ENCODE measurements at regions not wholly inside any gene's neighbourhood (a gene's known extent, or its start where the extent isn't known, plus 50 kb on each side); places are given as distances from the start of the nearest gene placed in this dataset.
"Not testable (repeated sequence)": the region's sequence is repeated elsewhere in the genome, so short reads cannot be mapped to it uniquely, and the experiment has no call there.

DNA sequence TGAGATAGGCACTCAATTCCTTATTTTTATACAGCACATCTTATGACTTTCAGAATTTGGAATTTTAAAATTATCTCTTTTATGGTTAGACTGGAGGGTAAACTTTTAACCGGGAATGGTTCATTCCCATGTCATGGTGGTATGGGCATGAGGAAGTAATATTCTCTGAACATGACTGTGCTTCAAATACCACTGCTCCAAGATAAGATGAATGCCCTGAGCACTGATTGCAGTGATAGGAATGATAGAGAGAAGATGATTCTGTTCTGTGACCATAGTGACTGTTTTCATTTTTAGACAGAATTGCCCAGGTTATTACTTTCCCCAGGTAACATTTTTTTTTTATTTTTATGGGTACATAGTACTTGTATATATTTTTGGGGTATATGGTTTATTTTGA, 187.4 kb downstream of the ATOH1 start:
- no peak for DNase-seq

DNA sequence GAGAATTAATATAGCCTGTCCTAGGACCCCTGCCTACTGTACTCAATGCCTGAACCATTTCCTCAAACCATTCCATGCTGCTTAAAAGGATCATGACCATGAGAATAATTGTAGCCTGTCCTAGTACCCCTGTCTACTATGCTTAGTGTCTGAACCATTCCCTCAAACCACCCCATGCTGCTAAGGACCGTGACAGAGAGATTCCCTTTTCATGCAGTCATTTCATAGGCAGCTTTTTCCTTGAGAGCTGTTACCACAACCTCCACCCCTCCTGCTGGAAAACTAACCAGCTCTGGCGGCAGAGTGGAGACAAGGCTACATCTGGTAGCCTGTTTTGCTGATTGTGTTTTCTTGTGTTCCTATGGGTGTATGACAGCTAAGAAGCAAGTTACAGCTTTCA, 174.9 kb upstream of the SMARCAD1 start:
- DNase-seq, result no peak

DNA sequence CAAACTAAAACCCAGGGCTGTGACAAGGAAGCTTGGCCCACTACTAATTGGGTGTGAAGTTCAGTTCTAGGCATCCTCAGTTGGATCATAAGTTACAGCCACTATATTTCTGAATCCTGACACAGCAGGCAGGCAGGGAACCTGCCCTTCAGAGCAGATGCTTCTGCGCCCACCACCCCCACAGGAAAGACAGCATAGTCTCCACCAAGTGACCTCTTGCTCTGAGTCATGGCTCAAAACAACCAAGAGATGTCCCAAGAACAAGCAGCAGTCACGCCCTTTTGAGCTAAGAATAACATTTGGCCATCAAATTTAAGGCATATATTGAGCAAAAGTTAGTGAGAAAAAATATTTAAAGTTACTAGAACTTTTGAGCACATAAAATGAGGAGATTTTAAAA, 170.7 kb upstream of the SMARCAD1 start:
- DNase-seq, result no peak

DNA sequence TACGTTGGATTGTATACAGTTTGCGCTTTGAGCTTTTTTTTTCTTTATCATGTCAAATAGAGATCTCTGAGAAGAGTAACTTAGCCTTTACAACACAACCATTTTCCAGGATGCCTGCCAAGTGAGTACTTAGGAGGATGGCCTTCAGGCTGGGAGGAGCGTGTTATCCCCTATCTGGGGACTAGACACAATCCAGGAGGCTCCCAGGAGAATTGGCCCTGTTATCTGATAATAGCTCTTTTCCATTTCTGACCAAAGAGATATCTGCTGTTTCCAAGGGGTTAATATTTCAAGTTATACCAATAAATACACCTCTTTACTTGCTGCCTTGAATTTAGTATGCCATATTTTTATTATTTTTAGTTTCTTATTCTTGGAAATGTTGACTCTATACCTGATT, 169.5 kb upstream of the SMARCAD1 start:
- no peak for DNase-seq

DNA sequence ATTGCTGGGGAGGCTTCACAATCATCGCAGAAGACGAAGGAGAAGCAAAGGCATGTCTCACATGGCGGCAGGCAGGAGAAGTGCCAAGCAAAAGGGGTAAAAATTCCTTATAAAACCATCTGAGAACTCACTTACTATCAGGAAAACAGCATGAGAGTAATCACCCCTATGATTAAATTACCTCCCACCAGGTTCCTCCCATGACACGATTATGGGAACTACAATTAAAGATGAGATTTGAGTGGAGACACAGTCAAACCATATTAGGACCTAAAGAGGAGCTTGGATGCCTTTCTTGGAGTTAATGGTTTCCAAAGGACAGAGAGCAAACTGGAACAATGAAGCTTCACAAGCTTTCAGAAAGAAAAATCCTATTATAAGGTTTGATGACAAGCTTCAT, 168.4 kb upstream of the SMARCAD1 start:
- no peak for DNase-seq

DNA sequence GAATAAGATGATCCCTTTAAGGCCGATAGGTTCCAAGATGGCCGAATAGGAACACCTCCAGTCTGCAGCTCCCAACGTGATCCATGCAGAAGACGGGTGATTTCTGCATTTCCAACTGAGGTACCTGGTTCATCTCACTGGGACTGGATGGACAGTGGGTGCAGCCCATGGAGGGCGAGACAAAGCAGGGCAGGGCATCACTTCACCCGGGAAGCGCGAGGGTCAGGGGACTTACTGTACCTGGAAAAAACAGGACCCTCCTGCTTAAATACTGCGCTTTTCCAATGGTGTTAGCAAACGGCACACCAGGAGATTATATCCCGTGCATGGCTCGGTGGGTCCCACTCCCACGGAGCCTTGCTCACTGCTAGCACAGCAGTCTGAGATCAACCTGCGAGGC, 163.2 kb upstream of the SMARCAD1 start:
- DNase-seq, result not testable (repeated sequence)

DNA sequence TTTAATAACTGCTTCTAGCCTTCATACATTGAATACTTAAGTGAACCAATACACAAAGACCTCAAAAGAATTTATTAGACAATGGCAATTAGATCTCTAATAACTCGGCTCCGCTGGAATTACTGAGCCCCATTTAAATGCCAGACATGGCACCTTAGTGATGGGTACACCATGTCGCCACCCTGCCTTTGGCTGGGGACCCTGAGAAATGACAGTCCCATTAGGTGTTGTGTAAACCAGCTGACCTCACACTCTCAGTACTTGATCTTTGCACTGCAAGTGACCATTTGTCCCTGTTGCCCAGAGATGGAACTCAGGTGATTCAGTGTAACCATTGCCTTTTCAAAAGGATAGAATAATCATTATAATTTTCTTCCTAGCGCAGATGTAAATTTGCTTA, 144.6 kb upstream of the SMARCAD1 start:
- no peak for DNase-seq

DNA sequence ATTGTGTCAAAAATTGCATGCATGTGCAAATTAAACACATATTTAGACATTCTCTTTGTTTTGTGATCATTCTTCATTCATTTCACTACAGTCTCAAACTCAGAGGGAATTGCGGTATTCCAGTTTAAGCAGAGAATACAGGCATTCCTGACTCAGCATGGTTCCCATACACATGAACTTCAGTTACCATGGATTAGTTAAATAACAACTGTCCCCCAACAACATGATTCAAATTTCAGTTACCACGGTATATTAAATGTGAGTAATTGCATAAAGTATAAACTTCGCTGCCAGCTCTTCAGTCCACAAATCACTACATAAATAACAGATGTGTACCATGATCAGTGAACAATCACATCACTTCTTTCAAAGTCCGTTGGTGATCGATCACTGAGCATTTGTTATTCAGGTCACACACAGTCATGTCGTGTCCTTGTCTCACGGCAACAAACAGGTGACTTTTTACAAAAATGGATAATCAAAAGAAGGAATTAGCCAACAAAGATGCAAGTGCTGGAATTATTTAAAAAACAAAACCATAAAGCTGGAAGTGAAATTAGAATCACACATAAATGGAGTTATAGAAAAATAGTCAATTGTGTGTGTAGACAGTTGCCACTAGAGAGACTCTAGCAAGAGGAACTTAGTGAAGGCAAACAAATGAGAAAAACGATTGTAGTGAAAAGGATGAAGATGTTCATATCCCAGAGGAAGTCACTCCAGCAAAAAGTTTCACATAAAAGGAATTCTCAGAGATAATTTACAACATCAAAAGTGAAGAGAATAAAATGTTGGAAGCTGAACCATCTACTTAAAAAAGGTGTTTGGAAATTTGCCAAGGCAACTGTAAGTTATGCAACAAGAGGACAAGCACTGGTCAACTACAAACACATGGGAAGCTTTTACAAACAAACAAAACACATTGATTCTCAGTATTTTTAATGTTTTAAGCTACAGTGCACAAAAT, 138.6 kb upstream of the SMARCAD1 start:
- no peak for DNase-seq

DNA sequence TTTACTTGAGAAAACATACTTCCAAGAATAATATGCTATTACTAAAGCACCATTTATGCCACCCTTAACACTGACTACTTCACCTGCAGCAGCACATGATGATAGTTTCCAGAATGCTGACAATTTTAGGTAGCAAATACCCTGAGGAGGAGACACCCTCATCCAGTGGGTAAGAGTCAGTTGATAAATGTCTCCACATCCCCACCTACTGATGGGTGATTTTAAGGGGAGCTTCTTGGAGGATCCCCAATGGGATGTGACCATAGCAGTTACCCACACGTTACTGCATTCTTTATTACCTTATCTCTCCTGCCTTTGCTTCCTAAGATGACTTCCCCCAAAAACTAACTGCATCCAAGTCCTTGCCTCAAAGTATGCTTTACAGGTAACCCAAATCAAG, 131.2 kb upstream of the SMARCAD1 start:
- DNase-seq, result no peak

DNA sequence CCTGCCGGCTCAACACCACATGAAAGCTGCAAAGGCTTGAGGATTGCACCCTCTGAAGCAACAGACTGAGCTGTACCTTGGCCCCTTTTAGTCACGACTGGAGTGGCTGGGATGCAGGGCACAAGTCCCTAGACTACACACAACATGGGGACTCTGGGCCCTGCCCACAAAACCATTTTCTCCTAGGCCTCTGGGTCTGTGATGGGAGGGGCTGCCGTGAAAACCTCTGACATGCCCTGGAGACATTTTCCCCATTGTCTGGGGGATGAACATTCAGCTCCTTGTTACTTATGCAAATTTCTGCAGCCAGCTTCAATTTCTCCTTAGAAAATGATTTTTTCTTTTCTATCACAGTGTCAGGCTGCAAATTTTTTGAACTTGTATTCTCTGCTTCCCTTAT, 123.5 kb upstream of the SMARCAD1 start:
- DNase-seq, result no peak

DNA sequence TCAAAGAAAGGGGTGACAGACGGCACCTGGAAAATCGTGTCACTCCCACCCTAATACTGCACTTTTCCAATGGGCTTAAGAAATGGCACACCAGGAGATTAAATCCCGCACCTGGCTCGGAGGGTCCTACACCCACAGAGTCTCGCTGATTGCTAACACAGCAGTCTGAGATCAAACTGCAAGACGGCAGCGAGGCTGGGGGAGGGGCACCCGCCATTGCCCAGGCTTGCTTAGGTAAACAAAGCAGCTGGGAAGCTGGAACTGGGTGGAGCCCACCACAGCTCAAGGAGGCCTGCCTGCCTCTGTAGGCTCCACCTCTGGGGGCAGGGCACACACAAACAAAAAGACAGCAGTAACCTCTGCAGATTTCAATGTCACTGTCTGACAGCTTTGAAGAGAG, 108.5 kb upstream of the SMARCAD1 start:
- not testable (repeated sequence) for DNase-seq

DNA sequence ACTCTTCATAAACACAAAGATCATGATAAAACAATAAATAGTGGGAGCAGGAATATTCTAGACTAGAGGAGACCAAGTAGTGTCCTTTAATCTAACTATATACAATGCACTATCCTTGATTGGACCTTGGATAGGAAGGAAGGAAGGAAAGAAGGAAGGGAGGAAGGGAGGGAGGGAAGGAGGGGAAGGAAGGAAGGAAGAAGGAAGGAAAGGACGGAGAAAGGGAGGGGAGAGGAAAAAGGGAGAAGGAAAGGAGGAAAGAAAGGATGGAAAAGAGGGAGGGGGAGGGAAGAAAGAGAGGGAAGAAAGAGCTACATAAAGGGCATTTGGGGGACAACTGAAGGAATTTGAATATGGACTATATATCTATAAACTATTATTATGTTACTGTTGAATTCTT, 95.0 kb upstream of the SMARCAD1 start:
- DNase-seq, result no peak

DNA sequence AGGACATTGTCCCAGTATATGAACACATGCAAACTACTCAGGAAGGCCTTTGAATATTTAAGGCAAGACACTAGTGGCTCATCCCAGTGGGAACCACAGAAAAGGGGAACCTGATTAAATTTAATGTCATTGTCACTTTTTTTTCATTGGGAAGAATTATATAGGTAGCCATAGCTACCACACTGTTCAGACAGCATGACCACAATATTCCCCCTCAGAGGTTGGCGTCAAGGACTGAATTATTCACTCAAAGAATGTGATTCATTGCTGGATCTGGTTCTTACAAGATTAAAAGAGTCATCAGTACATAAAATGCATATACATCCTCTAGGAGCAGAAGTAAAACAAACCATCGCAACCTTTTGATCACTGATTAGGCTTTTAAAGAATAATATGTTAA, 92.0 kb upstream of the SMARCAD1 start:
- no peak for DNase-seq

DNA sequence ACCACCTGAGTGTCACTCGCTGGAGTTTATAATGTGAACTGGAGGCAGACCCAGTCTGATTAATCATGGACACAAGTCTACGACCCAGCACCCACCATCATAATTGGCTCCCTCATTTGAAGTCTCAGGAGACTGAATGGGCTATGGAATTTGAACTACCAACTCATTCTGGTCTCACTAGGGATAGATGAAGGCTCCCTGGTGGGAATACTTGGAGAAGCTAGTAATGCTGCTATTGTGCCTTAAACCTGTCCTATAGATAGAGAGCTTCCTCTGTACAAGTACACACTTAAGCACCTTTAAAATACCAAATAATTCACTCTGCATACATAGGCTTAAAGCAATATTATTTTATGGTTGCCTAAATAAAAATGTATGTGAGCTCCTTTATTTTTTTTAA, 90.8 kb upstream of the SMARCAD1 start:
- no peak for DNase-seq

DNA sequence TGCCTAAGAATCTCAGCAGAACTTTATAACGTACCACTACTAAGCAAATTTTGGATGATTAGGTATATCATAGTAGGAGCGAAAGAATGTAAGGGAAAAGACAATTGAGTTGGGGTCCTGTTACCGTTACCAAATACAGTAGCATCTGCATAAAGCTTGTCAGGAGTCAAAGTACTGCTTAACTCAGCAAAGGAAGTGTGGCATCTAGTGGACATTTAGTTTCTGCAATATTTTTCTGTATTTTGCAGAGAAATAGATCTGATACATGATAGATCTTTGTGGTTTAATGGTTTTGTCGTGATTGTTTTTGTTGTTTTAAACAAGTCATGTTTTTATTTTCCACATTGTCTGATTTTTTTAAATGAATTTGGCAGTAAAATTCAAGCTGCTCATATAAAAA, 81.0 kb upstream of the SMARCAD1 start:
- DNase-seq, result no peak

DNA sequence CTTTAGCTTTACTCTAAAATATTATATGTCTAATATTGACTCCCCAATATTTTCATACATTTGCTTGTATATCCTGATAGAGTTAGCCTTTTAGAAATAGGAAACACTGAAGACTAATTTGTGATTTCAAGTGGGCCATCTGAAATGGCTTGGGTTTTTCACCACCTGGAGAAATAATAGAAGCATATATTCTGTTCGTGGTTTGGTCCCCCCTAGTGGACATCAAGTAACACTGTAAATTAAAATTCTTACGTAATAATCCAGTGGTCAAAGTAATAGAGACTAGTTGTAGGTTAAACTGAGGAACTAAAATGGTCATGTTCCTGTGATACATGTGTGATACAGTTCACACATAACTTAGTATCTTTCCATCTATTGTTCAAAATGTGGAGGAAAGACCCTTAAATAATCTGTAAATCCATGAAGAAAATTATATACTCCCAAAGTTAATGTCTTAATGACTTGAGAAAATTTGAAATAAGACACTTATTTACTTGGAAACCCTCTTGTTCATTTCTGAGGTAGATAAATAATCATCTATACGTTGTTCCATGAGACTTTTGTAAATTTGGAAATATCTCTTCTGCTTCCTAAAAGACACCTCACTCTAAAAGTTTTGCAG, 79.8 kb upstream of the SMARCAD1 start:
- no peak for DNase-seq

DNA sequence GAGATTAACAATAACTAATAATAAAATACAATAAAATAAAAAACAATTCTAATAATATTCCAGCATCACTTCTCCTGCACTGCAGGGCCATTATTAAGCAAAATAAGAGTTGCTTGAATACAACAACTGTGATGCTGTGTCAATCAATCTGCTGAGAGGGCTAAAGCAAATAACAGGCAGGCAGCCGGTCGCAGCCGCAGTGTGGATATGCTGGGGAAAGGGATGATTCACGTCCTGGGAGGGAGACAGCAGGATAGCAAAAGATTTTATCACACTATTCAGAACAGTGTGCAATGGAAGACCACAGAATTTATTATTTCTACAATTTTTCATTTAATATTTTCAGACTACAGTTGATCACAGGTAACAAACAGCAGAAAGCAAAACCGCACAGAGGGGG, 76.5 kb upstream of the SMARCAD1 start:
- DNase-seq, result no peak

DNA sequence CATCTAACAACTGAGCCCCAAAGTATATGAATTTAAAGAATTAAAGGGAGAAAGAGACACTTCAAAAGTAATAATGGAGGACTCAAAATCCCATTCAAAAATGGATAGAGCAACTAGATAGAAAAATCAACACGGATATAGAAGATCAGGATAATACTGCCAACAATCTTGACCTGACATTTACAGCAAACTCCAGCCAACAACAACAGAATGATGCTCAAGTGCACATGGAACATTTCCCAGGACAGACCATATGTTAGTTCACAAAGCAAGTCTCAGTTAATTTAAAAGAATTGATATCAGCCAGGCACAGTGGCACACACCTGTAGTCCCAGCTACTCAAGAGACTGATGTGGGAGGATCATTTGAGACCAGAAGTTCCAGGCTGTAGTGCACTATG, 72.0 kb upstream of the SMARCAD1 start:
- DNase-seq, result no peak

DNA sequence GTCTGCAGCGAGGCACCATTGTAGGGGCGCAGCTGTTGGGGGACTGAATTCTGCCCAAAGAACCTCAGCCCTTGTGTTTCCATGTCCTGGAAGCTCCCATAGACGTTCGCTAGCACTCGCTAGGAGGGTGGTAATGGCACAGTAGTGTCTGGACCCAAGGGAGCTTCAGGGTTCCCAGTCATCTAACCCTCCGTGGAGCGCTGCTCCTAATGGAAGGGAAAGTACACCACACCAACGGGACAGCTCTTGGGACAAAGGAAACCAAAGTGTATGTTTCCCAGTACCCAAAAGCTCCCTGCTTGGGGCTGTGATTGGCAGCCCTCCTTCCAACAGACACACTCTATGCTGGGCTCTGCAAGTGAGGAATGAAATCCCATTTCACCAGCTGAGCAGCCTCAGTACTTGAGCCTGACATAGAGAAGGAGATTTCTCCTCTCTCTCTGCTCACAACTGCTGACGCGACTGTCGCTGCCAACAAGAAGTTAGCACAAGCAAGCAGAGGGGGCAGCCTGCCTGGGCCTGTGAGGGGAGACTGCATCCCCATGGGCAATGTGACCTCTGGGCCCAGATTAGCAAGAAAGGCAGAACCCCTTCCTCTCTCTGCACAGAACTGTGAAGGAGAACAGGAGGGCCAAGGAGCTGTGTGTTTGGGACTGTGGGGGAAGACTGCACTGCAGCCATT, 67.6 kb upstream of the SMARCAD1 start:
- no peak for DNase-seq

DNA sequence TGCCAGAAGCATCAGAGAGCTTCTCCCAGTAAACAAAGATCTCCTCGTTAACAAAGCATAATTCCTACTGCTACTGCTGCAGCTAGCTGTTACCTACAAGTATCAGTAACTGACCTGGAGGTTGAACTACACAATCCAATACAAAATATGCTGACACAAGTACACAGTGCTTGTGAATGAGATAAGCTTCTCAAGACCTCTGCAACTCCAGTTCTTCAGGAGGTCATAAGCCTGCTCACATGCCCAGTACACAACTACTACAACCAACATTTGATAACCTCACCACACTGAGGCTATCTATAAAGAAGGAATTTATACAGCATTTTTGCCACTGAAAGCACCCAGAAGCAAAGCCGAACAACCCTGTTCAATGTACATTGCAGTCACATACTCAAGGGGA, 66.7 kb upstream of the SMARCAD1 start:
- no peak for DNase-seq

DNA sequence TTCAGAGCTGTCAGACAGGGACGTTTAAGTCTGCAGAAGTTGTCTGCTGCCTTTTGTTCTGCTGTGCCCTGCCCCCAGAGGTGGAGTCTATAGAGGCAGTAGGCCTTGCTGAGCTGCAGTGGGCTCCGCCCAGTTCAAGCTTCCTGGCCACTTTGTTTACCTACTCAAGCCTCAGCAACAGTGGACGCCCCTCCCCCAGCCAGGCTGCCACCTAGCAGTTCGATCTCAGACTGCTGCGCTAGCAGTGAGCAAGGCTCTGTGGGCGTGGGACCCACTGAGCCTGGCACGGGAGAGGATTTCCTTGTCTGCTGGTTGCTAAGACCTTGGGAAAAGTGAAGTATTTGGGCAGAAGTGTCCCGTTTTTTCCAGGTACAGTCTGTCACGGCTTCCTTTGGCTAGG, 59.6 kb upstream of the SMARCAD1 start:
- DNase-seq, result peak; percentile 1

DNA sequence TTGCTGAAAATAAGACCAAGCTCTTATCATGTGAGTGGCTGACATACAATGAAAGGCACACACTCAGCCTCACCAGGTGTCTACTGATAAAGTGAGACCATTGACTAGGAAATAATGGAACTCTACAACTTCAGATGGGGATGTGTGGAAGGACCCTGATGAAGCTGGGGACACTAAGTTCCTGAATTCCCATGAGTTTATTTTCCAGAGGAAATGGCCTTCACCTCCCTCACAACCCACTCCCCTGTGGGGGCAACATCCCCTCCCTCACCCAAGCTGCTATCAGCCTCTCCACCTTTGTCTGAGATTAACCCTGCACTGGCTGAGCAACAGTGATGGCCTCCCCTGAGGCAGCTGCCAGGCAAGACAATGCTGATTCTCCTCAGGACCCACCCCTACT, 55.2 kb upstream of the SMARCAD1 start:
- DNase-seq, result no peak

DNA sequence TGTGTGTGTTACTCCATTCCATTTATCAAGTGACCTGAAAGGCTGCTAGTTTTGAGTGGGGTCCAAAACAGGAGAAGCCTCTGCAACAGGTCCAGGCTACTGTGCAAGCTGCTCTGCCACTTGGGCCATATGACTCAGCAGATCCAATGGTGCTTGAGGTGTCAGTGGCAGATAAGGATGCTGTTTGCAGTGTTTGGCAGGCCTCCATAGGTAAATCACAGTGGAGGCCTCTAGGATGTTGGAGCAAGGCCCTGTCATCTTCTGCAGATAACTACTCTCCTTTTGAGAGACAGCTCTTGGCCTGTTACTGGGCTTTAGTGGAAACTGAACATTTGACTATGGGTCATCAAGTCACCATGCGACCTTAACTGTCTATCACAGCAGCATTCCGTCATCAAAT, 52.3 kb upstream of the SMARCAD1 start:
- DNase-seq, result not testable (repeated sequence)

DNA sequence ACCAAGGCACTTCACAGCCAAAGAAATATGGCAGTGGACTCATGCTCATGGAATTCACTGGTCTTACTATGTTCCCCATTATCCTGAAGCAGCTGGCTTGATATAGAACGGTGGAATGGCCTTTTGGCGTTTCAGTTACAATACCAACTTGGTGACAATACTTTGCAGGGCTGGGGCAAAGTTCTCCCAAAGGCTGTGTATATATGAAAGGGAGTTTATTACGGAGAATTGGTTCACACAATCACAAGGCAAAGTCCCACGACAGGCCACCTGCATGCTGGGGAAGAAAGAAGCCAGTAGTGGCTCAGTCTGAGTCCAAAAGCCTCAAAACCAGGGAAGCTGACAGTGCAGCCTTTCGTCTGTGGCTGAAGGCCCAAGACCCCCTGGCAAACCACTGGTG, 50.8 kb upstream of the SMARCAD1 start:
- no peak for DNase-seq

Data from NCI-H748 treated with DMSO at 0.1 percent for 48 hours (cell line).